Activated T-cell treated with anti-CD3 and anti-CD28 coated beads, Interleukin-2, amount 50 U/mL, for 72 hours (primary cell): ENCODE measurements at regions not wholly inside any gene's neighbourhood (a gene's known extent, or its start where the extent isn't known, plus 50 kb on each side); places are given as distances from the start of the nearest gene placed in this dataset.

Source experiments
- ATAC-seq, 2 donors: fragments of 150-1000 bp; cut with Tn5 transposase; replicated peaks in 1 of 2; 2 replicates each; pipeline ENCODE4 v1.10.0; 2021; ENCODE audit warnings: moderate library complexity in 2 of 2, mild to moderate bottlenecking in 1 of 2
- DNase-seq, 2 donors: peaks; one replicate each; pipeline ENCODE4 v3.0.0; 2021 to 2022; ENCODE audit warnings: mixed read lengths in 1 of 2
- H3K27ac Mint-ChIP-seq: one replicate; pipeline ENCODE4 v1.8.0; 2022; ENCODE audit warnings: mild to moderate bottlenecking, moderate library complexity, mixed read lengths
- H3K27me3 Mint-ChIP-seq: one replicate; pipeline ENCODE4 v1.8.0; 2022; ENCODE audit warnings: low read depth, mixed read lengths
- H3K36me3 Mint-ChIP-seq, 2 donors: one replicate each; pipeline ENCODE4 v1.8.0; 2022; ENCODE audit warnings: mixed read lengths in 2 of 2, mild to moderate bottlenecking in 1 of 2; ENCODE audit not compliant: insufficient read depth in 2 of 2
- H3K4me1 Mint-ChIP-seq: one replicate; pipeline ENCODE4 v1.8.0; 2022; ENCODE audit warnings: low read depth, mixed read lengths
- H3K4me3 Mint-ChIP-seq, 2 donors: one replicate each; pipeline ENCODE4 v1.8.0; 2022; ENCODE audit warnings: mild to moderate bottlenecking in 2 of 2, mixed read lengths in 2 of 2, moderate library complexity in 2 of 2
- H3K9me3 Mint-ChIP-seq, 2 donors: one replicate each; pipeline ENCODE4 v1.8.0; 2022; ENCODE audit warnings: mixed read lengths in 2 of 2

GRCh38 chr11:131027491-131027890 lies 111.2 kb upstream of the SNX19 start:
- Mint-ChIP-seq H3K36me3 (no peaks in the 10 kb centered on the region), H3K4me1 (no peaks in the 10 kb centered on the region), H3K9me3 (no peaks in the 10 kb centered on the region), H3K27ac (no peak overlapping the region), H3K27me3 (no peaks in the 10 kb centered on the region), H3K4me3 (no peak overlapping the region)
- DNase-seq: no peak
- ATAC-seq: no peak

GRCh38 chr11:131033151-131033651 lies 116.9 kb upstream of the SNX19 start:
- Mint-ChIP-seq H3K4me3 (no peak overlapping the region), H3K36me3 (no peaks in the 10 kb centered on the region), H3K4me1 (no peaks in the 10 kb centered on the region), H3K9me3 (no peaks in the 10 kb centered on the region), H3K27ac (no peak overlapping the region), H3K27me3 (peaks cover under 1% of the 10 kb centered on the region)
- no peak for DNase-seq
- ATAC-seq: no peak

GRCh38 chr11:131036514-131036913 lies 120.2 kb upstream of the SNX19 start:
- DNase-seq: no peak
- Mint-ChIP-seq H3K4me1 (no peaks in the 10 kb centered on the region), H3K27me3 (peaks cover 7% of the 10 kb centered on the region), H3K9me3 (no peaks in the 10 kb centered on the region), H3K36me3 (no peaks in the 10 kb centered on the region), H3K4me3 (no peak overlapping the region), H3K27ac (no peak overlapping the region)
- ATAC-seq: no peak

GRCh38 chr11:131037873-131038272 lies 121.6 kb upstream of the SNX19 start:
- no peak for DNase-seq
- H3K27me3 Mint-ChIP-seq: peaks cover 7% of the 10 kb centered on the region
- H3K4me1 Mint-ChIP-seq: no peaks in the 10 kb centered on the region
- no peak overlapping the region for H3K27ac Mint-ChIP-seq
- no peaks in the 10 kb centered on the region for H3K36me3 Mint-ChIP-seq
- no peak overlapping the region for H3K4me3 Mint-ChIP-seq
- no peak for ATAC-seq
- no peaks in the 10 kb centered on the region for H3K9me3 Mint-ChIP-seq

- Mint-ChIP-seq H3K4me3 (no peak overlapping the region), H3K27me3 (peaks cover 7% of the 10 kb centered on the region), H3K4me1 (no peaks in the 10 kb centered on the region), H3K27ac (no peak overlapping the region), H3K36me3 (no peaks in the 10 kb centered on the region), H3K9me3 (no peaks in the 10 kb centered on the region)
- DNase-seq: no peak
- no peak for ATAC-seq
Observed at GRCh38 chr11:131038597-131038996, 122.3 kb upstream of the SNX19 start.

- Mint-ChIP-seq H3K9me3 (no peaks in the 10 kb centered on the region), H3K4me1 (no peaks in the 10 kb centered on the region), H3K27me3 (peaks cover 7% of the 10 kb centered on the region), H3K36me3 (no peaks in the 10 kb centered on the region), H3K4me3 (no peak overlapping the region), H3K27ac (no peak overlapping the region)
- ATAC-seq (no peak), DNase-seq (no peak)
Observed at GRCh38 chr11:131041331-131042040, 125.2 kb upstream of the SNX19 start.

- ATAC-seq (no peak), DNase-seq (no peak)
- no peak overlapping the region for H3K4me3 Mint-ChIP-seq
- H3K36me3 Mint-ChIP-seq: no peaks in the 10 kb centered on the region
- H3K27me3 Mint-ChIP-seq: peaks cover 7% of the 10 kb centered on the region
- H3K27ac Mint-ChIP-seq: no peak overlapping the region
- H3K4me1 Mint-ChIP-seq: no peaks in the 10 kb centered on the region
- H3K9me3 Mint-ChIP-seq: peaks cover 0 to 1% of the 10 kb centered on the region in 2 donors
Observed at GRCh38 chr11:131042041-131042390, 125.7 kb upstream of the SNX19 start.

- ATAC-seq: no peak
- H3K27ac Mint-ChIP-seq: no peak overlapping the region
- no peaks in the 10 kb centered on the region for H3K36me3 Mint-ChIP-seq
- no peaks in the 10 kb centered on the region for H3K4me1 Mint-ChIP-seq
- peaks cover 6% of the 10 kb centered on the region for H3K27me3 Mint-ChIP-seq
- H3K9me3 Mint-ChIP-seq: peaks cover 0 to 3% of the 10 kb centered on the region in 2 donors
- H3K4me3 Mint-ChIP-seq: no peak overlapping the region
- DNase-seq: no peak
Observed at GRCh38 chr11:131043251-131043650, 127.0 kb upstream of the SNX19 start.

GRCh38 chr11:131044851-131045250 lies 128.6 kb upstream of the SNX19 start:
- Mint-ChIP-seq H3K36me3 (no peaks in the 10 kb centered on the region), H3K27me3 (no peaks in the 10 kb centered on the region), H3K4me1 (no peaks in the 10 kb centered on the region), H3K4me3 (no peak overlapping the region), H3K27ac (no peak overlapping the region), H3K9me3 (peaks cover 0 to 3% of the 10 kb centered on the region in 2 donors)
- ATAC-seq (no peak), DNase-seq (no peak)

GRCh38 chr11:131052367-131052766 lies 136.1 kb upstream of the SNX19 start:
- Mint-ChIP-seq H3K36me3 (no peaks in the 10 kb centered on the region), H3K4me1 (no peaks in the 10 kb centered on the region), H3K27me3 (no peaks in the 10 kb centered on the region), H3K9me3 (no peaks in the 10 kb centered on the region), H3K4me3 (no peak overlapping the region), H3K27ac (no peak overlapping the region)
- ATAC-seq (no peak), DNase-seq (no peak)

GRCh38 chr11:131056036-131056435 lies 139.8 kb upstream of the SNX19 start:
- Mint-ChIP-seq H3K36me3 (no peaks in the 10 kb centered on the region), H3K4me3 (no peak overlapping the region), H3K27ac (no peak overlapping the region), H3K4me1 (no peaks in the 10 kb centered on the region), H3K9me3 (peaks cover 0 to 1% of the 10 kb centered on the region in 2 donors), H3K27me3 (no peaks in the 10 kb centered on the region)
- ATAC-seq (no peak), DNase-seq (no peak)

GRCh38 chr11:131063638-131064037 lies 147.4 kb upstream of the SNX19 start:
- Mint-ChIP-seq H3K4me1 (no peaks in the 10 kb centered on the region), H3K4me3 (no peak overlapping the region), H3K9me3 (peaks cover 0 to 1% of the 10 kb centered on the region in 2 donors), H3K27me3 (peaks cover 15% of the 10 kb centered on the region), H3K27ac (no peak overlapping the region), H3K36me3 (no peaks in the 10 kb centered on the region)
- ATAC-seq: no peak
- no peak for DNase-seq

GRCh38 chr11:131064373-131064991 lies 148.2 kb upstream of the SNX19 start:
- DNase-seq: peak; percentile 24 to 25
- Mint-ChIP-seq H3K4me1 (no peaks in the 10 kb centered on the region), H3K36me3 (no peaks in the 10 kb centered on the region), H3K27me3 (peaks cover 15% of the 10 kb centered on the region), H3K9me3 (no peaks in the 10 kb centered on the region), H3K4me3 (no peak overlapping the region), H3K27ac (no peak overlapping the region)
- ATAC-seq: no peak
